ENCODE measurements at regions not wholly inside any gene's neighbourhood (a gene's known extent, or its start where the extent isn't known, plus 50 kb on each side); places are given as distances from the start of the nearest gene placed in this dataset.

GRCh38 chr6:155895641-155896040 lies 440.0 kb upstream of the NOX3 start:
- TF ChIP-seq, protein P1, sequence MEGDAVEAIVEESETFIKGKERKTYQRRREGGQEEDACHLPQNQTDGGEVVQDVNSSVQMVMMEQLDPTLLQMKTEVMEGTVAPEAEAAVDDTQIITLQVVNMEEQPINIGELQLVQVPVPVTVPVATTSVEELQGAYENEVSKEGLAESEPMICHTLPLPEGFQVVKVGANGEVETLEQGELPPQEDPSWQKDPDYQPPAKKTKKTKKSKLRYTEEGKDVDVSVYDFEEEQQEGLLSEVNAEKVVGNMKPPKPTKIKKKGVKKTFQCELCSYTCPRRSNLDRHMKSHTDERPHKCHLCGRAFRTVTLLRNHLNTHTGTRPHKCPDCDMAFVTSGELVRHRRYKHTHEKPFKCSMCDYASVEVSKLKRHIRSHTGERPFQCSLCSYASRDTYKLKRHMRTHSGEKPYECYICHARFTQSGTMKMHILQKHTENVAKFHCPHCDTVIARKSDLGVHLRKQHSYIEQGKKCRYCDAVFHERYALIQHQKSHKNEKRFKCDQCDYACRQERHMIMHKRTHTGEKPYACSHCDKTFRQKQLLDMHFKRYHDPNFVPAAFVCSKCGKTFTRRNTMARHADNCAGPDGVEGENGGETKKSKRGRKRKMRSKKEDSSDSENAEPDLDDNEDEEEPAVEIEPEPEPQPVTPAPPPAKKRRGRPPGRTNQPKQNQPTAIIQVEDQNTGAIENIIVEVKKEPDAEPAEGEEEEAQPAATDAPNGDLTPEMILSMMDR (IDR thresholded peaks at IDR 0.05; ENCODE audit: control insufficient read depth, extremely low read depth, insufficient read depth) = no peak
- no peak overlapping the region for H3K4me3 ChIP-seq (ENCODE audit: low read depth, low read length)
- DNase-seq (ENCODE audit: low read depth) = no peak

- DNase-seq (ENCODE audit: low read depth) = no peak
- no peak overlapping the region for H3K4me3 ChIP-seq (ENCODE audit: low read depth, low read length)
- TF ChIP-seq, protein P1 (IDR thresholded peaks at IDR 0.05; ENCODE audit: control insufficient read depth, extremely low read depth, insufficient read depth) = no peak
These were observed 439.1 kb upstream of the NOX3 start for GRCh38 chr6:155894758-155895157.

- no peak overlapping the region for H3K4me3 ChIP-seq (ENCODE audit: low read depth, low read length)
- DNase-seq (ENCODE audit: low read depth) = no peak
- TF ChIP-seq, protein P1 (IDR thresholded peaks at IDR 0.05; ENCODE audit: control insufficient read depth, extremely low read depth, insufficient read depth) = no peak
These were observed 438.6 kb upstream of the NOX3 start for GRCh38 chr6:155894262-155894661.

DNA sequence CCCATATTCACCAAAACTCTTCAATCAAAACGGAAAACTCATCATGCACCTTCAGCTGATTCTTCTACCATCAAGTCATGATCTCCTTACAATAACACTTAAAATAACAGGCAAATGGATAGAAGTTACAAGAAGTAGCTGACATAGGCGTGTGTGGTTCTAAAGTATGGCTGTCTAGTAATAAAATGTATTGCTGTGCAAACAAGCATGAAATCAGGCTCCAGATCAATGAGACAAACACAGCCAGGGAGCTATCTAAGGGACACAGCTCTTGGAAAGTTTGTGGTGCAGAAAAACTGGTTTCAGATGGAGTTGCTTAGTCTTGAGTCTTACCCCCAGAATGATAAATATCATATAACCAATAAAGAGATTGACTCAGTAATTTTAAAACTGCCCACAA lies 434.8 kb upstream of the NOX3 start:
- DNase-seq (ENCODE audit: low read depth) = no peak
- H3K4me3 ChIP-seq (ENCODE audit: low read depth, low read length) = no peak overlapping the region
- TF ChIP-seq, protein P1 (IDR thresholded peaks at IDR 0.05; ENCODE audit: control insufficient read depth, extremely low read depth, insufficient read depth) = no peak

GRCh38 chr6:155889410-155889809 lies 433.8 kb upstream of the NOX3 start:
- H3K4me3 ChIP-seq (ENCODE audit: low read depth, low read length) = no peak overlapping the region
- TF ChIP-seq, protein P1 (IDR thresholded peaks at IDR 0.05; ENCODE audit: control insufficient read depth, extremely low read depth, insufficient read depth) = no peak
- DNase-seq (ENCODE audit: low read depth) = no peak

DNA sequence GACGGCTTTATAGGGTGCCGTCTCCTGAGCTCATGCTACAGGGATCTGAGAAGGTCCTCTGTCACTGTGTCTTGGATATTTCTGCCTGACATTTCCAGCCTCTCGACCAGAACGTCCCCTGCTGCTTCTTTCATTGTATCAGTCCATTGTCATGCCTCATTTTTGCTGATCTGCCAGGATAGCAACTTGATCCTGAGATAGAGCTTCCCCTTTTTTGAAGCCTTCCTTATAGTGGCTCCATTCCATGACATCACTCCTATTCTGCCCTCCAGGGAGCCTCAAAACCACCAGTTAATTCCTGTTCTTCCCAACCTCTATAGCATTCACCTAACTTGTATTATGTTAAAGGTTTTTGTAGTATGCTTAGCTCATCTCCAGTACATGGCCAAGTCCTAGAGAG lies 431.8 kb upstream of the NOX3 start:
- no peak for DNase-seq (ENCODE audit: low read depth)
- H3K4me3 ChIP-seq (ENCODE audit: low read depth, low read length) = no peak overlapping the region
- TF ChIP-seq, protein P1 (IDR thresholded peaks at IDR 0.05; ENCODE audit: control insufficient read depth, extremely low read depth, insufficient read depth) = no peak

DNA sequence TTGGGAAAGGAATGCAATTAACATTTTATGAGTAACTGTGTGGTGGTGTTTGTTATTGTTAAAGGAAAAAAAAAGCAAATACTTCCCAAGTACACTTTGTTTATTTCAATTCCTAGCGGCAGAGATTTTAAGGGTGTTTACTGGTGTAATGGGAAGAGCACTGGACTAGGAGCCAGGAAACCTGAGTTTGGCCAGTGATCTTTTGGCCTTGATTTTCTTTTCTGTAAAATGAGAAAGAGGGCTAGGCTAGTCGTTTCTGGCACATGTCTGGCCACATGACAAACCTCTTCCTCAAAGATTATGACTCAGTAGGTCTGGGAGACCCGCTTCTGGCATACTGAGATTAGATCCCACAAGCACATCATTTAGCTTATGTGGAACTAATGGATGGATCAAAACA lies 428.1 kb upstream of the NOX3 start:
- no peak overlapping the region for H3K4me3 ChIP-seq (ENCODE audit: low read depth, low read length)
- no peak for DNase-seq (ENCODE audit: low read depth)
- TF ChIP-seq, protein P1 (IDR thresholded peaks at IDR 0.05; ENCODE audit: control insufficient read depth, extremely low read depth, insufficient read depth) = no peak

Measured in LNCaP clone FGC (cell line).